ENCODE measurements at regions not wholly inside any gene's neighbourhood (a gene's known extent, or its start where the extent isn't known, plus 50 kb on each side); places are given as distances from the start of the nearest gene placed in this dataset.
"Not testable (repeated sequence)": the region's sequence is repeated elsewhere in the genome, so short reads cannot be mapped to it uniquely, and the experiment has no call there.

- DNase-seq (ENCODE audit: extremely low spot score, insufficient read length, low read depth); FAIRE-seq: not testable (repeated sequence)
Measured at GRCh38 chr1:218008296-218008695, 276.8 kb upstream of the RRP15 start.

GRCh38 chr1:218015106-218015505 lies 270.0 kb upstream of the RRP15 start:
- FAIRE-seq; DNase-seq (ENCODE audit: extremely low spot score, insufficient read length, low read depth): not testable (repeated sequence)

- no peak for FAIRE-seq
- DNase-seq (ENCODE audit: extremely low spot score, insufficient read length, low read depth): no peak
Measured at GRCh38 chr1:218024211-218024720, 260.8 kb upstream of the RRP15 start.

GRCh38 chr1:218025454-218025853 lies 259.6 kb upstream of the RRP15 start:
- no peak for DNase-seq (ENCODE audit: extremely low spot score, insufficient read length, low read depth)
- no peak for FAIRE-seq

GRCh38 chr1:218027152-218027551 lies 257.9 kb upstream of the RRP15 start:
- DNase-seq (ENCODE audit: extremely low spot score, insufficient read length, low read depth) (no peak), FAIRE-seq (no peak)

- FAIRE-seq (no peak), DNase-seq (ENCODE audit: extremely low spot score, insufficient read length, low read depth) (no peak)
Measured at GRCh38 chr1:218030846-218031245, 254.2 kb upstream of the RRP15 start.

GRCh38 chr1:218031901-218032300 lies 253.2 kb upstream of the RRP15 start:
- DNase-seq (ENCODE audit: extremely low spot score, insufficient read length, low read depth): no peak
- FAIRE-seq: no peak

- DNase-seq (ENCODE audit: extremely low spot score, insufficient read length, low read depth) (no peak), FAIRE-seq (no peak)
Measured at GRCh38 chr1:218034468-218034867, 250.6 kb upstream of the RRP15 start.

- DNase-seq (ENCODE audit: extremely low spot score, insufficient read length, low read depth) (no peak), FAIRE-seq (no peak)
Measured at GRCh38 chr1:218048828-218049420, 236.2 kb upstream of the RRP15 start.

- FAIRE-seq (no peak), DNase-seq (ENCODE audit: extremely low spot score, insufficient read length, low read depth) (no peak)
Measured at GRCh38 chr1:218049641-218050040, 235.5 kb upstream of the RRP15 start.

GRCh38 chr1:218058730-218059129 lies 226.4 kb upstream of the RRP15 start:
- FAIRE-seq: no peak
- DNase-seq (ENCODE audit: extremely low spot score, insufficient read length, low read depth): no peak

- DNase-seq (ENCODE audit: extremely low spot score, insufficient read length, low read depth): no peak
- no peak for FAIRE-seq
Measured at GRCh38 chr1:218064426-218064825, 220.7 kb upstream of the RRP15 start.

GRCh38 chr1:218066332-218066731 lies 218.8 kb upstream of the RRP15 start:
- DNase-seq (ENCODE audit: extremely low spot score, insufficient read length, low read depth): no peak
- FAIRE-seq: no peak

GRCh38 chr1:218068241-218068640 lies 216.9 kb upstream of the RRP15 start:
- DNase-seq (ENCODE audit: extremely low spot score, insufficient read length, low read depth) (no peak), FAIRE-seq (no peak)

- no peak for DNase-seq (ENCODE audit: extremely low spot score, insufficient read length, low read depth)
- no peak for FAIRE-seq
Measured at GRCh38 chr1:218069180-218069579, 215.9 kb upstream of the RRP15 start.

GRCh38 chr1:218073062-218073461 lies 212.0 kb upstream of the RRP15 start:
- DNase-seq (ENCODE audit: extremely low spot score, insufficient read length, low read depth) (no peak), FAIRE-seq (no peak)

GRCh38 chr1:218078916-218079315 lies 206.2 kb upstream of the RRP15 start:
- no peak for DNase-seq (ENCODE audit: extremely low spot score, insufficient read length, low read depth)
- no peak for FAIRE-seq

- no peak for DNase-seq (ENCODE audit: extremely low spot score, insufficient read length, low read depth)
- no peak for FAIRE-seq
Measured at GRCh38 chr1:218079347-218079746, 205.7 kb upstream of the RRP15 start.

GRCh38 chr1:218079820-218080219 lies 205.3 kb upstream of the RRP15 start:
- FAIRE-seq (no peak), DNase-seq (ENCODE audit: extremely low spot score, insufficient read length, low read depth) (no peak)

- FAIRE-seq (no peak), DNase-seq (ENCODE audit: extremely low spot score, insufficient read length, low read depth) (no peak)
Measured at GRCh38 chr1:218080863-218081262, 204.2 kb upstream of the RRP15 start.

GRCh38 chr1:218081358-218081757 lies 203.7 kb upstream of the RRP15 start:
- DNase-seq (ENCODE audit: extremely low spot score, insufficient read length, low read depth): no peak
- no peak for FAIRE-seq

GRCh38 chr1:218090459-218090858 lies 194.6 kb upstream of the RRP15 start:
- FAIRE-seq: no peak
- no peak for DNase-seq (ENCODE audit: extremely low spot score, insufficient read length, low read depth)
